Thyroid gland (tissue), 4 donors: ENCODE measurements at regions not wholly inside any gene's neighbourhood (a gene's known extent, or its start where the extent isn't known, plus 50 kb on each side); places are given as distances from the start of the nearest gene placed in this dataset.

Experiments used
- CTCF ChIP-seq, 6 experiments: fragments of 200-600 bp in 3 of 6; fragments of 450-650 bp in 3 of 6; sonication (generic) in 3 of 6; IDR thresholded peaks; one replicate each; pipeline ENCODE4 v1.5.1; 2016 to 2019; ENCODE audit warnings: antibody characterized with exemption in 6 of 6, mild to moderate bottlenecking in 2 of 6, inconsistent platforms in 1 of 6, moderate library complexity in 1 of 6
- POLR2A ChIP-seq, 2 donors: fragments of 450-650 bp; IDR thresholded peaks; one replicate each; pipeline ENCODE4 v1.6.1; 2017; ENCODE audit warnings: antibody characterized with exemption in 2 of 2, mild to moderate bottlenecking in 2 of 2, moderate library complexity in 1 of 2

DNA sequence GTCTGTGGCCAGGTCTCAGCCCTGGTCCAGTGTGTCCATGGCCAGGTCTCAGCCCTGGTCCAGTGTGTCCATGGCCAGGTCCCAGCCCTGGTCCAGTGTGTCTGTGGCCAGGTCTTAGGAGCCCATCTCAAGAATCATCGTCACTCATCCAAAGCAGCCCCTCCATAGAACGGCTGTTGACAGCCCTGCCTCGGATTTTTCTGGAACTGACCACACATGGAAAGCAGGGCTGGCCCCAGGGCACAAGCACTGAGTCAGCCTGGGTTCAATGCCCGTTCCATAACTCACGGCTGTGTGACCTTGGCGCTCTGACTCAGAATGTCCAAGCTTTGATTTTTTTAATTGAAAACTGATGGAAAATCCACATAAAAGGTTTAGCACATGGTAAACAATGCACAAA is 59.9 kb upstream of the SNTG2 start:
- no peak for TF ChIP-seq CTCF (IDR thresholded peaks at IDR 0.05)
- no peak for TF ChIP-seq POLR2A (IDR thresholded peaks at IDR 0.05)
